GM19328 (cell line): ENCODE measurements at regions not wholly inside any gene's neighbourhood (a gene's known extent, or its start where the extent isn't known, plus 50 kb on each side); places are given as distances from the start of the nearest gene placed in this dataset.
"Not testable (repeated sequence)": the region's sequence is repeated elsewhere in the genome, so short reads cannot be mapped to it uniquely, and the experiment has no call there.

Source experiments
- ATAC-seq: cut with Tn5 transposase; IDR thresholded peaks from one replicate; pipeline ENCODE4 v1.9.1; 2021; ENCODE audit warnings: mild to moderate bottlenecking, moderate library complexity; ENCODE audit not compliant: unreplicated experiment

- ATAC-seq = no peak
Measured at GRCh38 chr6:80789912-80790570, 683.6 kb downstream of the BCKDHB start.

- not testable (repeated sequence) for ATAC-seq
Measured at GRCh38 chr6:80783271-80783670, 676.8 kb downstream of the BCKDHB start.

- no peak for ATAC-seq
Measured at GRCh38 chr6:80771941-80772340, 665.5 kb downstream of the BCKDHB start.

- no peak for ATAC-seq
Measured at GRCh38 chr6:80769106-80769505, 662.6 kb downstream of the BCKDHB start.

- no peak for ATAC-seq
Measured at GRCh38 chr6:80767808-80768207, 661.3 kb downstream of the BCKDHB start.

GRCh38 chr6:80744213-80744612 lies 637.7 kb downstream of the BCKDHB start:
- no peak for ATAC-seq

GRCh38 chr6:80742481-80742880 lies 636.0 kb downstream of the BCKDHB start:
- ATAC-seq = no peak

GRCh38 chr6:80733641-80734040 lies 627.2 kb downstream of the BCKDHB start:
- ATAC-seq = no peak

GRCh38 chr6:80728830-80729229 lies 622.4 kb downstream of the BCKDHB start:
- ATAC-seq = no peak

GRCh38 chr6:80728101-80728750 lies 621.8 kb downstream of the BCKDHB start:
- no peak for ATAC-seq

- no peak for ATAC-seq
Measured at GRCh38 chr6:80725156-80725930, 618.9 kb downstream of the BCKDHB start.

- ATAC-seq = no peak
Measured at GRCh38 chr6:80720824-80721223, 614.4 kb downstream of the BCKDHB start.

- ATAC-seq = no peak
Measured at GRCh38 chr6:80714513-80714912, 608.0 kb downstream of the BCKDHB start.

GRCh38 chr6:80698459-80698858 lies 592.0 kb downstream of the BCKDHB start:
- ATAC-seq = no peak

GRCh38 chr6:80696268-80696667 lies 589.8 kb downstream of the BCKDHB start:
- no peak for ATAC-seq

GRCh38 chr6:80690551-80691131 lies 584.2 kb downstream of the BCKDHB start:
- ATAC-seq = no peak

- no peak for ATAC-seq
Measured at GRCh38 chr6:80689716-80690395, 583.4 kb downstream of the BCKDHB start.

GRCh38 chr6:80679992-80680391 lies 573.5 kb downstream of the BCKDHB start:
- no peak for ATAC-seq

GRCh38 chr6:80676386-80676785 lies 569.9 kb downstream of the BCKDHB start:
- ATAC-seq = no peak

GRCh38 chr6:80674669-80675068 lies 568.2 kb downstream of the BCKDHB start:
- no peak for ATAC-seq

GRCh38 chr6:80673367-80673766 lies 566.9 kb downstream of the BCKDHB start:
- ATAC-seq = no peak
